GM21786 (cell line): ENCODE measurements at regions not wholly inside any gene's neighbourhood (a gene's known extent, or its start where the extent isn't known, plus 50 kb on each side); places are given as distances from the start of the nearest gene placed in this dataset.
"Not testable (repeated sequence)": the region's sequence is repeated elsewhere in the genome, so short reads cannot be mapped to it uniquely, and the experiment has no call there.

Experiments
- ATAC-seq: cut with Tn5 transposase; IDR thresholded peaks from one replicate; pipeline ENCODE4 v1.9.1; 2021; ENCODE audit not compliant: unreplicated experiment

DNA sequence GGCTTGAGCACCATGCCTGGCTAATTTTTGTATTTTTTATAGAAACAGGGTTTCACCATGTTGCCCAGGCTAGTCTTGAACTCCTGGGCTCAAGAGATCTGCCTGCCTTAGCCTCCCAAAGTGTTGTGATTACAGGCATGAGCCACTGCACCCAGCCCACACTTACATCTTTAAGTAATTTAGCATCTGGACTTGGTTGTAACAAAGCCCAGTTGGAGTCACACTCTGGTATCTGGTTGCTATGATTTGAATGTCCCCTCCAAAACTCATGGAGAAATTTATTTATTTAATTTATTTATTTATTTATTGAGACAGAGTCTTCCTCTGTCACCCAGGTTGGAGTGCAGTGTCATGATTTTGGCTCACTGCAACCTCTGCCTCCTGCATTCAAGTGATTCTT, 52.7 kb upstream of the TSC22D1 start:
- not testable (repeated sequence) for ATAC-seq

DNA sequence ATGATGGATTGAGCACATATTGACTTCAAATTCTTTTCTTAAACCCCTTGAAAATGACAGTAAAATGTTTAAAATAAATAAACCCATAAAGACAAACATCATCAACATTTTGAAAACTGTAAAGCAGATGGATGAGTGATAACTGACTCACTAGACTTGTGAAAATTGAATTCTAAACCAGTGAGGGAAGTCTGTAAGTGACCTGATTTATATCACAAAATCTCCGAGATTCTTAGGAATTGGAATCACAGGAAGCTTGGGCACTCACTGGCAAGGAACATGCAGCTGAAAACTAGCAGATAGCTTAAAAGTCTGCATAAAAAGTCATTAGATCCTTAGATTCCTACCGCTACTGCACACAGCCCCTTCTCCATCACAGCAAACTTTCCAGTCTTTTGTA, 51.3 kb upstream of the TSC22D1 start:
- no peak for ATAC-seq

DNA sequence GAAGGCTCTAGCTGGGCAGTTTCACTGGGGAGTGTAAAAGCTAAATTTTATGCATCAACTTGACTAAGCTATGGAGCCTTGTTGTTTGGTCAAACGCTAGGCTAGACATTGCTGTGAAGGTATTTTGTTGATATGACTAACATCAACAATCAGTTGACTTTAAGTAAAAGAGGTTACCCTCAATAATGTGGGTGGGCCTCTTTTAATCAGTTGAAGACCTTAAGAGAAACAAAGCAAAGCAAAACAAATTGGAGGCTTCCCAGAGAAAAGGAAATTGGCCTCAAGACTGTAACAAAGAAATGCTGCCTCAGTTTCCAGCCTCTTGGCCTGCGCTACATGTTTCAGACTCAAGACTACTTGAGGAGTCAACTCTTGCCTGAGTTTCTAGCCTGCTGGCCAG, 50.0 kb upstream of the TSC22D1 start:
- no peak for ATAC-seq
